Spleen (tissue), 7 donors: ENCODE measurements at regions not wholly inside any gene's neighbourhood (a gene's known extent, or its start where the extent isn't known, plus 50 kb on each side); places are given as distances from the start of the nearest gene placed in this dataset.

ENCODE experiments used
- POLR2AphosphoS5 ChIP-seq, 3 donors: sonication (generic); formaldehyde crosslinking; IDR thresholded peaks; one replicate each; pipeline ENCODE4 v1.5.1; 2017; ENCODE audit warnings: antibody characterized with exemption in 3 of 3
- TF ChIP-seq, protein P1 (sequence below), 11 experiments: fragments of 200-600 bp in 7 of 11; fragments of 450-650 bp in 4 of 11; sonication (generic) in 4 of 11; IDR thresholded peaks in 8 of 11; conservative IDR thresholded peaks in 3 of 11; 1 replicate in 7 of 11; 2 replicates in 4 of 11; pipeline versions ENCODE4 v1.4.0 to v1.8.0; 2016 to 2021; ENCODE audit warnings: antibody characterized with exemption in 11 of 11, inconsistent platforms in 4 of 11, mild to moderate bottlenecking in 1 of 11
- donor health status: DM: no; HTN: no; CAD: no; lungs with moderate emphysema.
- donor health status: DM: no; HTN: no; CAD: no.
- donor health status: DM: no; HTN: no; CAD: no.

DNA sequence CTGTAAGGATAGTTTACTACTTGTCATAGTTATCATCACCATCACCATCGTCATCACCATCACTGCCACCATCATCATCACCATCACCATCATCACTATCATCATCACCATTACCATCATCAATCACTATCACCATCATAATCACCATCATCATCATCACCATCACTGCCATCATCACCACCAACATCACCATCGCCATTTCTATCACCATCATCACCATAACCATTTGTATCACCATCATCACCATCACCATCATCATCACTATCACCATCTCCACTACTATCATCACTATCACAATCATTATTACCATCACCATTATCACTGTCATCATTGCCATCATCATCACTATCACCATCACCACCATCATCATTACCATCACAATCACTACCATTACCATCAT, 655.5 kb upstream of the DEFB115 start:
- no peak for TF ChIP-seq POLR2AphosphoS5 (IDR thresholded peaks at IDR 0.05)
- TF ChIP-seq, protein P1, sequence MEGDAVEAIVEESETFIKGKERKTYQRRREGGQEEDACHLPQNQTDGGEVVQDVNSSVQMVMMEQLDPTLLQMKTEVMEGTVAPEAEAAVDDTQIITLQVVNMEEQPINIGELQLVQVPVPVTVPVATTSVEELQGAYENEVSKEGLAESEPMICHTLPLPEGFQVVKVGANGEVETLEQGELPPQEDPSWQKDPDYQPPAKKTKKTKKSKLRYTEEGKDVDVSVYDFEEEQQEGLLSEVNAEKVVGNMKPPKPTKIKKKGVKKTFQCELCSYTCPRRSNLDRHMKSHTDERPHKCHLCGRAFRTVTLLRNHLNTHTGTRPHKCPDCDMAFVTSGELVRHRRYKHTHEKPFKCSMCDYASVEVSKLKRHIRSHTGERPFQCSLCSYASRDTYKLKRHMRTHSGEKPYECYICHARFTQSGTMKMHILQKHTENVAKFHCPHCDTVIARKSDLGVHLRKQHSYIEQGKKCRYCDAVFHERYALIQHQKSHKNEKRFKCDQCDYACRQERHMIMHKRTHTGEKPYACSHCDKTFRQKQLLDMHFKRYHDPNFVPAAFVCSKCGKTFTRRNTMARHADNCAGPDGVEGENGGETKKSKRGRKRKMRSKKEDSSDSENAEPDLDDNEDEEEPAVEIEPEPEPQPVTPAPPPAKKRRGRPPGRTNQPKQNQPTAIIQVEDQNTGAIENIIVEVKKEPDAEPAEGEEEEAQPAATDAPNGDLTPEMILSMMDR (IDR thresholded peaks at IDR 0.05 in 8 of 11, conservative IDR thresholded peaks at IDR 0.05 in 3 of 11), result no peak
